Mucosa of stomach (tissue), 1 donor: ENCODE measurements at regions not wholly inside any gene's neighbourhood (a gene's known extent, or its start where the extent isn't known, plus 50 kb on each side); places are given as distances from the start of the nearest gene placed in this dataset.
"Not testable (repeated sequence)": the region's sequence is repeated elsewhere in the genome, so short reads cannot be mapped to it uniquely, and the experiment has no call there.

Source experiments
- H3K27me3 ChIP-seq: one replicate; pipeline ENCODE4 v1.7.0; 2013; ENCODE audit warnings: mild to moderate bottlenecking, low read length; ENCODE audit not compliant: control insufficient read depth, insufficient read depth
- H3K36me3 ChIP-seq: one replicate; pipeline ENCODE4 v1.7.0; 2013; ENCODE audit warnings: low read length; ENCODE audit not compliant: control insufficient read depth, insufficient read depth
- H3K4me1 ChIP-seq: one replicate; pipeline ENCODE4 v1.7.0; 2013; ENCODE audit warnings: mild to moderate bottlenecking, low read length; ENCODE audit not compliant: control insufficient read depth, insufficient read depth
- H3K4me3 ChIP-seq: one replicate; pipeline ENCODE4 v1.7.0; 2013; ENCODE audit warnings: low read length
- H3K9ac ChIP-seq: one replicate; pipeline ENCODE4 v1.7.0; 2013; ENCODE audit warnings: mild to moderate bottlenecking, low read length, moderate library complexity
- H3K9me3 ChIP-seq: one replicate; pipeline ENCODE4 v1.7.0; 2013; ENCODE audit warnings: mild to moderate bottlenecking, low read length, moderate library complexity; ENCODE audit not compliant: control insufficient read depth
- donor health status: Pancreatic carcinoma.

DNA sequence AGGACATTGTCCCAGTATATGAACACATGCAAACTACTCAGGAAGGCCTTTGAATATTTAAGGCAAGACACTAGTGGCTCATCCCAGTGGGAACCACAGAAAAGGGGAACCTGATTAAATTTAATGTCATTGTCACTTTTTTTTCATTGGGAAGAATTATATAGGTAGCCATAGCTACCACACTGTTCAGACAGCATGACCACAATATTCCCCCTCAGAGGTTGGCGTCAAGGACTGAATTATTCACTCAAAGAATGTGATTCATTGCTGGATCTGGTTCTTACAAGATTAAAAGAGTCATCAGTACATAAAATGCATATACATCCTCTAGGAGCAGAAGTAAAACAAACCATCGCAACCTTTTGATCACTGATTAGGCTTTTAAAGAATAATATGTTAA lies 92.0 kb upstream of the SMARCAD1 start:
- Histone ChIP-seq H3K9ac (no peak overlapping the region), H3K4me1 (no peaks in the 10 kb centered on the region), H3K36me3 (no peaks in the 10 kb centered on the region), H3K27me3 (no peaks in the 10 kb centered on the region), H3K4me3 (no peak overlapping the region), H3K9me3 (no peaks in the 10 kb centered on the region)

- no peaks in the 10 kb centered on the region for H3K4me1 ChIP-seq
- H3K4me3 ChIP-seq, result no peak overlapping the region
- H3K36me3 ChIP-seq, result no peaks in the 10 kb centered on the region
- no peaks in the 10 kb centered on the region for H3K9me3 ChIP-seq
- no peak overlapping the region for H3K9ac ChIP-seq
- no peaks in the 10 kb centered on the region for H3K27me3 ChIP-seq
Observed at GRCh38 chr4:94116842-94117241, 90.8 kb upstream of the SMARCAD1 start.

GRCh38 chr4:94126669-94127068 lies 81.0 kb upstream of the SMARCAD1 start:
- no peaks in the 10 kb centered on the region for H3K36me3 ChIP-seq
- no peak overlapping the region for H3K4me3 ChIP-seq
- H3K27me3 ChIP-seq, result no peaks in the 10 kb centered on the region
- no peak overlapping the region for H3K9ac ChIP-seq
- no peaks in the 10 kb centered on the region for H3K4me1 ChIP-seq
- no peaks in the 10 kb centered on the region for H3K9me3 ChIP-seq

- no peaks in the 10 kb centered on the region for H3K4me1 ChIP-seq
- no peak overlapping the region for H3K4me3 ChIP-seq
- no peaks in the 10 kb centered on the region for H3K36me3 ChIP-seq
- H3K27me3 ChIP-seq, result no peaks in the 10 kb centered on the region
- H3K9ac ChIP-seq, result no peak overlapping the region
- no peaks in the 10 kb centered on the region for H3K9me3 ChIP-seq
Observed at GRCh38 chr4:94127707-94128328, 79.8 kb upstream of the SMARCAD1 start.

DNA sequence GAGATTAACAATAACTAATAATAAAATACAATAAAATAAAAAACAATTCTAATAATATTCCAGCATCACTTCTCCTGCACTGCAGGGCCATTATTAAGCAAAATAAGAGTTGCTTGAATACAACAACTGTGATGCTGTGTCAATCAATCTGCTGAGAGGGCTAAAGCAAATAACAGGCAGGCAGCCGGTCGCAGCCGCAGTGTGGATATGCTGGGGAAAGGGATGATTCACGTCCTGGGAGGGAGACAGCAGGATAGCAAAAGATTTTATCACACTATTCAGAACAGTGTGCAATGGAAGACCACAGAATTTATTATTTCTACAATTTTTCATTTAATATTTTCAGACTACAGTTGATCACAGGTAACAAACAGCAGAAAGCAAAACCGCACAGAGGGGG lies 76.5 kb upstream of the SMARCAD1 start:
- no peak overlapping the region for H3K4me3 ChIP-seq
- H3K9ac ChIP-seq, result no peak overlapping the region
- no peaks in the 10 kb centered on the region for H3K36me3 ChIP-seq
- H3K27me3 ChIP-seq, result no peaks in the 10 kb centered on the region
- H3K4me1 ChIP-seq, result no peaks in the 10 kb centered on the region
- H3K9me3 ChIP-seq, result no peaks in the 10 kb centered on the region

GRCh38 chr4:94135701-94136100 lies 72.0 kb upstream of the SMARCAD1 start:
- Histone ChIP-seq H3K4me3 (no peak overlapping the region), H3K9ac (no peak overlapping the region), H3K9me3 (no peaks in the 10 kb centered on the region), H3K27me3 (no peaks in the 10 kb centered on the region), H3K36me3 (no peaks in the 10 kb centered on the region), H3K4me1 (no peaks in the 10 kb centered on the region)

GRCh38 chr4:94139931-94140612 lies 67.6 kb upstream of the SMARCAD1 start:
- Histone ChIP-seq H3K4me1 (no peaks in the 10 kb centered on the region), H3K4me3 (no peak overlapping the region), H3K9me3 (no peaks in the 10 kb centered on the region), H3K9ac (no peak overlapping the region), H3K27me3 (no peaks in the 10 kb centered on the region), H3K36me3 (no peaks in the 10 kb centered on the region)

- H3K27me3 ChIP-seq, result no peaks in the 10 kb centered on the region
- no peaks in the 10 kb centered on the region for H3K4me1 ChIP-seq
- no peaks in the 10 kb centered on the region for H3K36me3 ChIP-seq
- H3K9me3 ChIP-seq, result no peaks in the 10 kb centered on the region
- H3K9ac ChIP-seq, result no peak overlapping the region
- no peak overlapping the region for H3K4me3 ChIP-seq
Observed at GRCh38 chr4:94141001-94141400, 66.7 kb upstream of the SMARCAD1 start.

- peak overlapping the region; percentile 34 for H3K9ac ChIP-seq
- not testable (repeated sequence) for H3K9me3 ChIP-seq, H3K4me1 ChIP-seq, H3K27me3 ChIP-seq, H3K4me3 ChIP-seq, H3K36me3 ChIP-seq
Observed at GRCh38 chr4:94148052-94148451, 59.6 kb upstream of the SMARCAD1 start.

- H3K27me3 ChIP-seq, result no peaks in the 10 kb centered on the region
- H3K9me3 ChIP-seq, result no peaks in the 10 kb centered on the region
- no peaks in the 10 kb centered on the region for H3K36me3 ChIP-seq
- H3K4me3 ChIP-seq, result no peak overlapping the region
- no peak overlapping the region for H3K9ac ChIP-seq
- H3K4me1 ChIP-seq, result no peaks in the 10 kb centered on the region
Observed at GRCh38 chr4:94152466-94152865, 55.2 kb upstream of the SMARCAD1 start.

- H3K9me3 ChIP-seq, H3K36me3 ChIP-seq, H3K27me3 ChIP-seq, H3K4me1 ChIP-seq, H3K9ac ChIP-seq, H3K4me3 ChIP-seq: not testable (repeated sequence)
Observed at GRCh38 chr4:94155404-94155803, 52.3 kb upstream of the SMARCAD1 start.

DNA sequence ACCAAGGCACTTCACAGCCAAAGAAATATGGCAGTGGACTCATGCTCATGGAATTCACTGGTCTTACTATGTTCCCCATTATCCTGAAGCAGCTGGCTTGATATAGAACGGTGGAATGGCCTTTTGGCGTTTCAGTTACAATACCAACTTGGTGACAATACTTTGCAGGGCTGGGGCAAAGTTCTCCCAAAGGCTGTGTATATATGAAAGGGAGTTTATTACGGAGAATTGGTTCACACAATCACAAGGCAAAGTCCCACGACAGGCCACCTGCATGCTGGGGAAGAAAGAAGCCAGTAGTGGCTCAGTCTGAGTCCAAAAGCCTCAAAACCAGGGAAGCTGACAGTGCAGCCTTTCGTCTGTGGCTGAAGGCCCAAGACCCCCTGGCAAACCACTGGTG lies 50.8 kb upstream of the SMARCAD1 start:
- Histone ChIP-seq H3K9ac (no peak overlapping the region), H3K4me3 (no peak overlapping the region), H3K27me3 (no peaks in the 10 kb centered on the region), H3K4me1 (no peaks in the 10 kb centered on the region), H3K9me3 (no peaks in the 10 kb centered on the region), H3K36me3 (no peaks in the 10 kb centered on the region)
